ENCODE measurements at regions not wholly inside any gene's neighbourhood (a gene's known extent, or its start where the extent isn't known, plus 50 kb on each side); places are given as distances from the start of the nearest gene placed in this dataset.

DNA sequence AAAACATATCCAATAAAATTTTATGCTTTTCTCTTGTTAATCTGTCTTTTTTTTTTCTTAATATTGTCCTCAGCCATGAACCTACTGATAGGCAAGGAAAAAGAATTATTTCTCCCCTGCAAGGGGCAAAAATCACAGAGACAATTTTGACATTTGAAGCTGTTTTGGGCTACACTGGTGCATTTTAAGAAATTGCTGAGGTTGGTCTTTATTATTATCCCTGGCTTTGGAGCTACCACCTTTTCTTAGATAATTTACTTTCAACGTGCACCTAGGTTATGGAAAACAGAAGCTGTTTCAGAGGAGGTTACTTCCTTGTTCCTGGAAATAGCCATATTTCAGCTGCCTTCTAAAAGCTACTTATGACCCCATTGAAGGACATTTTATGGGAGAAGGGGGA lies 195.5 kb upstream of the KYNU start:
- TF ChIP-seq, protein P1, sequence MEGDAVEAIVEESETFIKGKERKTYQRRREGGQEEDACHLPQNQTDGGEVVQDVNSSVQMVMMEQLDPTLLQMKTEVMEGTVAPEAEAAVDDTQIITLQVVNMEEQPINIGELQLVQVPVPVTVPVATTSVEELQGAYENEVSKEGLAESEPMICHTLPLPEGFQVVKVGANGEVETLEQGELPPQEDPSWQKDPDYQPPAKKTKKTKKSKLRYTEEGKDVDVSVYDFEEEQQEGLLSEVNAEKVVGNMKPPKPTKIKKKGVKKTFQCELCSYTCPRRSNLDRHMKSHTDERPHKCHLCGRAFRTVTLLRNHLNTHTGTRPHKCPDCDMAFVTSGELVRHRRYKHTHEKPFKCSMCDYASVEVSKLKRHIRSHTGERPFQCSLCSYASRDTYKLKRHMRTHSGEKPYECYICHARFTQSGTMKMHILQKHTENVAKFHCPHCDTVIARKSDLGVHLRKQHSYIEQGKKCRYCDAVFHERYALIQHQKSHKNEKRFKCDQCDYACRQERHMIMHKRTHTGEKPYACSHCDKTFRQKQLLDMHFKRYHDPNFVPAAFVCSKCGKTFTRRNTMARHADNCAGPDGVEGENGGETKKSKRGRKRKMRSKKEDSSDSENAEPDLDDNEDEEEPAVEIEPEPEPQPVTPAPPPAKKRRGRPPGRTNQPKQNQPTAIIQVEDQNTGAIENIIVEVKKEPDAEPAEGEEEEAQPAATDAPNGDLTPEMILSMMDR (IDR thresholded peaks at IDR 0.05), result no peak

DNA sequence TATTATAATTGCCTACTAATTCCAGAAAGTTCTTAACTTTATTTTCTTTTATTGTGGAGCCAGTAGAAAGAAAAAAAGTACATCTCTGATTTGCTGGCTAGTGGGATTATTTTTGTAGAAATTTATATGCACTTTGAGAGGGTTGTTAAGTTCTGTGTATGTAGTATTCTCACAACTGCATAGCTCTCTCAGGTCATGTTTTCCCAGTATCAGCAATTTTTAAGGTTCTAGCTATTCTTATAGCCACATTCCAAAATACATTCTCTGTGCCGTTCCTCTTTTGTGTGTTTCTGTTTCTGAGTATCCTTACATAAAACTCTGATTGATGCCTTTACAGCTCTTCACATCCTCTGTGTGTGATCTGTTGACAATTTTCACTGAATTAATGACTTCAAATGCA lies 199.3 kb upstream of the KYNU start:
- TF ChIP-seq, protein P1 (IDR thresholded peaks at IDR 0.05), result no peak

DNA sequence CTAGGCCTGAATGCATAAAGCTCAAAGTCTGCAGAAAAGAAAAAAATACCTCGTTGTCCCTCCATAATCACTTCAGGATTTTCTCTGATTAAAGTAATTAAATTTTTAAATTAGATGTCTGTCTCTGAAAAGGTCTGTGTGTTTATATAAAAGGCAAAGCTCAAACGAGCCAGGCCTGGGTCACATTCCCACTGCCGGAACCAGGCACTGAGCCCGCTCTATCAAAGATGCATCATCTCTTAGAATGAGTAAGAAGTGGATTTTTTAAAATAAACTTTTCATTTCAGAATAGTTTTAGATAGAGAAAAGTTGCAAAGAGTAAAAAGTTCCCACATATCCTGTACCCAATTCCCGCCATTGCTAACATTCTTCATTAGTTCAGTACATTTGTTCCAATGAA lies 202.1 kb upstream of the KYNU start:
- TF ChIP-seq, protein P1 (IDR thresholded peaks at IDR 0.05), result no peak

DNA sequence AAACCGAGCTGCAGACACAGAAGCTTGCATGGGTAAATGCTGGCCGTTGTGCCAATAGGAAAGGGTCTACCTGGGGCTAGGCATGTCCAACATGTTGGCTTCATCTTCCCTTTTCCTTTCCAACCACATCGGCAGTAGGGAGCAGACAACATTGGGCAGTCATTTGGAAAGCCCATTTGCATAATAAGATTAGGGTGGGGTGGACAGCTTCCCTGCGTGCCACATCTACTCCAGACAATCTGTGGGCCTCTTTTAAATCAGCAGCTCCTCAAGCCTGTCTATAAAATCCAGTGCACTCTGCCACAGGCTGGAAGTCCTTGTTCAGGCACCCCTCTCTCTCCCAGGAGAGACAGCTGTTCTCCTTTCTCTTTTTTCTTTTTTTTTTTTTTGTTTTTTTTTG lies 203.6 kb upstream of the KYNU start:
- TF ChIP-seq, protein P1 (IDR thresholded peaks at IDR 0.05), result no peak

DNA sequence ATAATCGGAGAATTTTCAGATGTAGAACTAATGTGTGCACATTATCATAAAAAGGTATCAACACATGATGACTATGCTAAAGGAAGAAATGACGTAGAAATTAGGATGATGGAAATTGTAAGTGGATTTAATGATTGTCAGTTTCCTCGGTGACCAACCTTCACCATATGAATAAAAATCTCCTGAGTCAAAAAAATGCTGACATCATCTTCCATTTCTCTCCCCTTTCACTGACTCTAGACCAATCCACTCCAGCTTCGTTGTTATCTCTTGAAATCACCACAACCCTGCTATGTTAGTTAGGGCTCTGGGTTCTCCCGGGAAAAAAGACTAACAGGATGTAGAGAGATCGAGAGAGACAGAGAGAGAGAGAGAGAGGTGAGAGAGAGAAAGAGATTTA lies 204.8 kb upstream of the KYNU start:
- TF ChIP-seq, protein P1 (IDR thresholded peaks at IDR 0.05), result no peak

DNA sequence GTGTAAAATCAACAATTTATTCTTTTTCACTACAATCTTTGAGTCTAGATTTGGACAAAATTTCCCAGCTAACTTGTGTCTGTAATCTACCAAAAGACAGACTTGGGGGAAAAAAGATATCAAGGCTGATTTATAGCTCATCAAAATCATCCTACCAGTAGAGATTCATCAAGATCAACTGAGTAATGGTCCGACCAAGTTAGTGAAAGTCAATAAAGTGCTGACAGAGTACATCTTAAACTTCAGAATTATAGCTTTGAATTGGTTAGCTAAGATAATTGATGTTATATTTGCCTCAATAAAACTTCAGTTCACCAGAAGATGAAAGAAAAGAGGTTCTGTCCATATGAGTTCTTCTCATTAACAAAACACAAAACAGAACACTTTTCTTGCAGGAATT lies 207.1 kb upstream of the KYNU start:
- TF ChIP-seq, protein P1 (IDR thresholded peaks at IDR 0.05), result no peak

DNA sequence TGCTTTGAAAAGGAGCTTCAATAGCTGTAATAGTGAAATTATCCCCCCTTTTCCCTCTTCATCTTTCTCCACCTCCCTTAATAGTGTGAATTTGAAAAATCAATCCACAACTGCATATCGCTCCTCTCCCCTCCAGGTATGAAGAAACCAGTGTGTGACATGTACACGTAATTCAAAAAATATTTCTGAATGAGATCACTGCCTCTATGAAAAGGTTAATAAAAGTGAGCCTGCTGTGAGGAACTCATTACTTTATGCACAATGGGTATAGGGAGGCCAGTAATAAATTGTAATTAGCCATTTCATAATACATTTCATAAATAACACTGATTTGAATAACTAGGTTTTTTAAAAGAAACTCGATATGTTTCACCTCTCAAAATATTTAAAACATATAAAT lies 209.0 kb upstream of the KYNU start:
- TF ChIP-seq, protein P1 (IDR thresholded peaks at IDR 0.05), result no peak

DNA sequence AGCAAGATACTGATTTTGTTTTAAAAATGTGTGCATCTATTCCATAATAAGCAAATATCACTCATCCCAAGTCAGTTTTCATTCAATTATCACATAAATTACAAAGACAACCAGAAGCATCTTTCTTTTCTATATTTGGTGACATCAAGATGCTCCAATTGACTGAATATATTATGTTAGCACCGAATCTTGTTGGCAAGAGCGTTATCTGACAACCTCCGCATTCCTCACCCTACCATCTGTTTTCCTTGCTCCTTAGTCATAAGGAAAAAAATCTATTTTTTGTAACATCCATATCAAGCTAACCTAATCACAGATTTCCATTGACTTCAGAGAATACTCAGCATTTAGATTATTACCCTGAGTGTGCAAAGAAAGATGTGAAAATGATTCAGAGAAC lies 212.2 kb upstream of the KYNU start:
- TF ChIP-seq, protein P1 (IDR thresholded peaks at IDR 0.05), result no peak

Data from LNCAP (cell line).